ENCODE measurements at regions not wholly inside any gene's neighbourhood (a gene's known extent, or its start where the extent isn't known, plus 50 kb on each side); places are given as distances from the start of the nearest gene placed in this dataset.

DNA sequence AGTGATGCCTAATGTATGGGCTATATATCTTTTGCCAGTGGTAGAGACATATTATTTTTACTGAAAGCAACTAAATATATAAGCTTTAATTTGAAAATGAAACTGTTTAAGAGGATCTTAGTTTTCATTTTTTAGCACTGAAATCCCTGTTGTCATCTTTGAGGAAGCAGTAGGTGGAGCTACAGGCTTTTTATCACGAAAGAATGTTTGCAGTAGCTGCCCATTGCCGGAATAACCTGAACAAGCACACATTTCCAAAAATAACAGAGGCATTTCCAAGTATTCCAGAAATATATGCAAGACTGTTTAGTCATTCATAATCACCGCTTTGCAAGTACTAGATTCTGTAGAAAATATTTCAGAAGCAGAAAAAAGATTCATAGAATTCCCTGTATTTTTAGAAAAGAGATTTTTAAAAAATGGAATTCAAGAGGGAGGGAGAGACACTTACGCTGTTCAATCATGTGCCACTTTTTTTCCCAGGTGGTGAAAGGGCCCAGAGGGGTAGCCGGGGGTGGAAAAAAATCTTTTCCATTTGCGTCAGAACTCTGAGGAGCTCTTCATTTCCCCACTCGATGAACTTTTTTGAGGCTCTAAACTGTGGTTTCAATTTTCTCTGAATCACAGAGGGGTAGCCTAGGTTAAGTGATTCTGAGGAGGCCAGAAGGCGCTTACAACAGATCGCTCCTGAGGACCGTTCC is 142.5 kb upstream of the FERMT1 start:
- Mint-ChIP-seq H3K4me1 (ENCODE audit: low read depth) (peaks cover 6% of the 10 kb centered on the region), H3K4me3 (ENCODE audit: low read depth) (no peak overlapping the region), H3K27ac (no peak overlapping the region), H3K9me3 (ENCODE audit: low read depth) (no peaks in the 10 kb centered on the region), H3K27me3 (no peaks in the 10 kb centered on the region), H3K36me3 (ENCODE audit: insufficient read depth) (no peaks in the 10 kb centered on the region)
- TF ChIP-seq, protein P1, sequence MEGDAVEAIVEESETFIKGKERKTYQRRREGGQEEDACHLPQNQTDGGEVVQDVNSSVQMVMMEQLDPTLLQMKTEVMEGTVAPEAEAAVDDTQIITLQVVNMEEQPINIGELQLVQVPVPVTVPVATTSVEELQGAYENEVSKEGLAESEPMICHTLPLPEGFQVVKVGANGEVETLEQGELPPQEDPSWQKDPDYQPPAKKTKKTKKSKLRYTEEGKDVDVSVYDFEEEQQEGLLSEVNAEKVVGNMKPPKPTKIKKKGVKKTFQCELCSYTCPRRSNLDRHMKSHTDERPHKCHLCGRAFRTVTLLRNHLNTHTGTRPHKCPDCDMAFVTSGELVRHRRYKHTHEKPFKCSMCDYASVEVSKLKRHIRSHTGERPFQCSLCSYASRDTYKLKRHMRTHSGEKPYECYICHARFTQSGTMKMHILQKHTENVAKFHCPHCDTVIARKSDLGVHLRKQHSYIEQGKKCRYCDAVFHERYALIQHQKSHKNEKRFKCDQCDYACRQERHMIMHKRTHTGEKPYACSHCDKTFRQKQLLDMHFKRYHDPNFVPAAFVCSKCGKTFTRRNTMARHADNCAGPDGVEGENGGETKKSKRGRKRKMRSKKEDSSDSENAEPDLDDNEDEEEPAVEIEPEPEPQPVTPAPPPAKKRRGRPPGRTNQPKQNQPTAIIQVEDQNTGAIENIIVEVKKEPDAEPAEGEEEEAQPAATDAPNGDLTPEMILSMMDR (IDR thresholded peaks at IDR 0.05; ENCODE audit: unreplicated experiment): peak; percentile 50
- DNase-seq (ENCODE audit: low spot score, unreplicated experiment): no peak

DNA sequence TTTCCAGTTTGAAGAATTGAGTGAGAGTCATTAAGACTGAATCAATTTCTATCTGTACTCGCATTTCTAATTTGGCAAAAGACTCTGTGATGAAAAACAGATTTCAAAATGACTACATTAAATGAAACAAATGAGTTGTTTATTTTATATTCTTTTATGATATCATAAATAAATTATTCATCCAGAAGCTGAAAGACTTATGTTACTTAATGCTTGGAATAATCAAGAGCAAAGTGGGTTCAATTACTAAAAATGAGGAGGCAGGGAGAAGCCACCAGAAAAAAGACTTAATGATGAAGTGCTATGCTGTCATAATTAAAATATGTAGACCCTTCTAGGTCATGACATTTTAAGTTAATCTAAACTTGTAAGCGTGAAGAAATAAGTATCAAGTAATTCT is 130.6 kb upstream of the FERMT1 start:
- TF ChIP-seq, protein P1 (IDR thresholded peaks at IDR 0.05; ENCODE audit: unreplicated experiment): no peak
- no peaks in the 10 kb centered on the region for H3K4me1 Mint-ChIP-seq (ENCODE audit: low read depth)
- DNase-seq (ENCODE audit: low spot score, unreplicated experiment): no peak
- H3K27me3 Mint-ChIP-seq: no peaks in the 10 kb centered on the region
- H3K9me3 Mint-ChIP-seq (ENCODE audit: low read depth): no peaks in the 10 kb centered on the region
- H3K4me3 Mint-ChIP-seq (ENCODE audit: low read depth): no peak overlapping the region
- H3K27ac Mint-ChIP-seq: no peak overlapping the region
- H3K36me3 Mint-ChIP-seq (ENCODE audit: insufficient read depth): no peaks in the 10 kb centered on the region

DNA sequence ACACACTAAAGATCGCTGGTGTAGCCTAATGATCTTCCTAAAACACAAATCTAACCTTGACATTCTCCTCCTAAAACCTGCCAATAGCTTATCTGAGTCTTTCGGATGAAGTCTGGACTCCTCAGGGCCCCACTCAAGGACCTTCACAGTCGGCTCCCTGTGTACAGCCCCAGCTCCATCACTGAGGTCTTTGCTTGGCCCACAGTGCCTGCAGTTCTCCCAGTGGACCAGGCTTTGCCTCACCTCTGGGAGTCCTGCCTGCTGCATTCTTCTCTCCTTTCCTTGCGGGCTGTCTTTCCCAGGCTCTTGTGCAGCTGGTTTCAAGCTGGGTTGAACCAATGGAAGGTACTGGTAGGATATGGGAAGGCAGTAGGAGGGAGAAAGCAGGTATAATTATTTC is 122.6 kb upstream of the FERMT1 start:
- no peak overlapping the region for H3K4me3 Mint-ChIP-seq (ENCODE audit: low read depth)

DNA sequence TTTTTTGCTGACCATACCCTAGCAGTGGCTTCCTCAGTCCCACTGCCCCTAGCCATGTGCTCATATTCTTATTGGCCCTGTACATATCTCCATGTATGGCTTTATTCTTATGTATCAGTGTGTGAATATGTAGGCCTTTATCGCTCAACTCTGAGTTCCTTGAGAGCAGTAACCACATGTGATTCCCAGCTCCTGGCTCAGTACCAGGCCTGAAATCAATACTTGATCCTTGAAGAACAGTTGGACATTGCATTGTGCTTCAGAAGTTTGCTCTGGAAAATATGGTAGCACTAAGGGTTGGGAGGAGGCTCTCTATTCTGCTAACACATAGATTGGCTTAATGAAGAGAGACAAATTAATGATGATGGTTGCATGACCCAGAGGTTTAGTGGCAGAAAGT is 118.8 kb upstream of the FERMT1 start:
- H3K27me3 Mint-ChIP-seq: no peaks in the 10 kb centered on the region
- no peak overlapping the region for H3K4me3 Mint-ChIP-seq (ENCODE audit: low read depth)
- H3K9me3 Mint-ChIP-seq (ENCODE audit: low read depth): no peaks in the 10 kb centered on the region
- no peak overlapping the region for H3K27ac Mint-ChIP-seq
- DNase-seq (ENCODE audit: low spot score, unreplicated experiment): no peak
- TF ChIP-seq, protein P1 (IDR thresholded peaks at IDR 0.05; ENCODE audit: unreplicated experiment): no peak
- H3K36me3 Mint-ChIP-seq (ENCODE audit: insufficient read depth): no peaks in the 10 kb centered on the region
- no peaks in the 10 kb centered on the region for H3K4me1 Mint-ChIP-seq (ENCODE audit: low read depth)

More for the DNA sequence above, 122.6 kb upstream of the FERMT1 start:
- no peak for DNase-seq (ENCODE audit: low spot score, unreplicated experiment)
- no peaks in the 10 kb centered on the region for H3K27me3 Mint-ChIP-seq
- no peaks in the 10 kb centered on the region for H3K4me1 Mint-ChIP-seq (ENCODE audit: low read depth)
- TF ChIP-seq, protein P1 (IDR thresholded peaks at IDR 0.05; ENCODE audit: unreplicated experiment): no peak
- no peaks in the 10 kb centered on the region for H3K9me3 Mint-ChIP-seq (ENCODE audit: low read depth)
- H3K27ac Mint-ChIP-seq: no peak overlapping the region
- H3K36me3 Mint-ChIP-seq (ENCODE audit: insufficient read depth): no peaks in the 10 kb centered on the region

DNA sequence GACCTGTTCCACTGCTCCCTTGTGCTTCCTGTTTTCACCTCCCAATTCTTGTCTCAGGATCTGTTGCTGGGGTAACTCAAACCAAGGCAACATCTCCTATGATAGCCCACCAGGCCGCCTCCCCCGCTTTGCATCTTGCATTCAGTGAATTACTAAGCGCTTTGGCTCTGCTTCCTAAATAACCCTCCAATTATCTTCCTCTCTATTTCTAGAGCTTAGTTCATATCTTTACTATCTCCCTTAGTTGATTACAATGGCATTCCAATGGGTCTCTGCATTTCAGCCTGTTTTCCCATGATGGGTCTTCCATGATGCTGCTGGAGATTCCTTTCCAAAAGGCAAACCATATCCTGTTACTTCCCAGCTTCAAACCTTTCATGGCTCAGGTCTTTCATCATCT is 117.2 kb upstream of the FERMT1 start:
- Mint-ChIP-seq H3K27me3 (no peaks in the 10 kb centered on the region), H3K27ac (no peak overlapping the region), H3K9me3 (ENCODE audit: low read depth) (no peaks in the 10 kb centered on the region), H3K36me3 (ENCODE audit: insufficient read depth) (no peaks in the 10 kb centered on the region), H3K4me1 (ENCODE audit: low read depth) (no peaks in the 10 kb centered on the region), H3K4me3 (ENCODE audit: low read depth) (no peak overlapping the region)
- TF ChIP-seq, protein P1 (IDR thresholded peaks at IDR 0.05; ENCODE audit: unreplicated experiment): no peak
- no peak for DNase-seq (ENCODE audit: low spot score, unreplicated experiment)
